ENCODE measurements at regions not wholly inside any gene's neighbourhood (a gene's known extent, or its start where the extent isn't known, plus 50 kb on each side); places are given as distances from the start of the nearest gene placed in this dataset.

DNA sequence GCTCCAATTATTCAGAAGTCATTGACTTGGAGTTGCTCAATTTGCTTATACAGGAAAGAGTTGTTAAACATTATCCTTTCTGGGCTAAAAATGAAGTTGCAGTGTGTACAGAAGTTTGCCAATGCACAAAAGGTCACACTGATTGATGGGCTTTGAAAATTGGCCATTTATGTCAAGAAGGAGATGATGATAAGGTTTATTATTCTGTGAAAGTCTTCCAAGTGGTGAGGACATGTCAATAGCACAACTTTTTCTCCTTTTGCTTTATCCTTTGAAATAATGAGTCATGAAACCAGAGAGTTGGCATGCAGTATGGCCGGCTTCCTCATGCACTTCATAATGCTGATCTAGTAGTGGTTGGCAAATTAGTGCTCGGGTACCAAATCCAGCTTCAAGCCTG is 848.5 kb upstream of the WWC1 start:
- TF ChIP-seq, protein P1, sequence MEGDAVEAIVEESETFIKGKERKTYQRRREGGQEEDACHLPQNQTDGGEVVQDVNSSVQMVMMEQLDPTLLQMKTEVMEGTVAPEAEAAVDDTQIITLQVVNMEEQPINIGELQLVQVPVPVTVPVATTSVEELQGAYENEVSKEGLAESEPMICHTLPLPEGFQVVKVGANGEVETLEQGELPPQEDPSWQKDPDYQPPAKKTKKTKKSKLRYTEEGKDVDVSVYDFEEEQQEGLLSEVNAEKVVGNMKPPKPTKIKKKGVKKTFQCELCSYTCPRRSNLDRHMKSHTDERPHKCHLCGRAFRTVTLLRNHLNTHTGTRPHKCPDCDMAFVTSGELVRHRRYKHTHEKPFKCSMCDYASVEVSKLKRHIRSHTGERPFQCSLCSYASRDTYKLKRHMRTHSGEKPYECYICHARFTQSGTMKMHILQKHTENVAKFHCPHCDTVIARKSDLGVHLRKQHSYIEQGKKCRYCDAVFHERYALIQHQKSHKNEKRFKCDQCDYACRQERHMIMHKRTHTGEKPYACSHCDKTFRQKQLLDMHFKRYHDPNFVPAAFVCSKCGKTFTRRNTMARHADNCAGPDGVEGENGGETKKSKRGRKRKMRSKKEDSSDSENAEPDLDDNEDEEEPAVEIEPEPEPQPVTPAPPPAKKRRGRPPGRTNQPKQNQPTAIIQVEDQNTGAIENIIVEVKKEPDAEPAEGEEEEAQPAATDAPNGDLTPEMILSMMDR (optimal IDR thresholded peaks at IDR 0.05 in 1 of 3, IDR thresholded peaks at IDR 0.05 in 1 of 3, conservative IDR thresholded peaks at IDR 0.05 in 1 of 3; ENCODE audit: extremely low read depth in 1 of 3, insufficient read depth in 2 of 3, low read length in 3 of 3): no peak
- TF ChIP-seq EZH2 (IDR thresholded peaks at IDR 0.05; ENCODE audit: low read length): no peak

Data from keratinocyte (primary cell).